K562 (cell line): ENCODE measurements at regions not wholly inside any gene's neighbourhood (a gene's known extent, or its start where the extent isn't known, plus 50 kb on each side); places are given as distances from the start of the nearest gene placed in this dataset.

Experiments used
- ATF4 ChIP-seq: fragments of 450-650 bp; formaldehyde crosslinking; IDR thresholded peaks from 2 replicates; pipeline ENCODE4 v1.4.0; 2022; ENCODE audit warnings: mild to moderate bottlenecking, moderate library complexity
- CTCF ChIP-seq, 3 experiments: IDR thresholded peaks in 2 of 3; conservative IDR thresholded peaks in 1 of 3; 2 replicates each; pipeline ENCODE4 v1.5.1; 2011 to 2012; ENCODE audit warnings: low read length in 3 of 3, mild to moderate bottlenecking in 3 of 3, control low read depth in 2 of 3, improper control_type of control experiment in 1 of 3, inconsistent platforms in 1 of 3, low read depth in 1 of 3, mixed read lengths in 1 of 3, moderate library complexity in 1 of 3; ENCODE audit not compliant: insufficient read depth in 2 of 3
- ELK3 ChIP-seq: fragments of 450-650 bp; formaldehyde crosslinking; IDR thresholded peaks from 2 replicates; pipeline ENCODE4 v1.4.0; 2020; ENCODE audit warnings: mild to moderate bottlenecking
- ERF ChIP-seq: fragments of 450-650 bp; formaldehyde crosslinking; IDR thresholded peaks from 2 replicates; pipeline ENCODE4 v1.4.0; 2020; ENCODE audit warnings: mild to moderate bottlenecking, mixed read lengths
- MTA2 ChIP-seq: fragments of 450-650 bp; IDR thresholded peaks from 2 replicates; pipeline ENCODE4 v1.6.1; 2016; ENCODE audit warnings: low read depth
- MYC ChIP-seq, 2 experiments: fragments of 250-450 bp in 1 of 2; sonication (Bioruptor Pico) in 1 of 2; IDR thresholded peaks; 2 replicates each; pipeline versions ENCODE4 v1.5.1 to v1.6.1; 2012 to 2021; ENCODE audit warnings: low read depth in 2 of 2, borderline replicate concordance in 1 of 2, improper control_type of control experiment in 1 of 2, low read length in 1 of 2, mild to moderate bottlenecking in 1 of 2, moderate library complexity in 1 of 2
- POLR2A ChIP-seq: fragments of 450-650 bp; conservative IDR thresholded peaks from 2 replicates; pipeline ENCODE4 v1.6.1; 2016
- RAD21 ChIP-seq, 2 experiments: fragments of 250-450 bp in 1 of 2; fragments of 450-650 bp in 1 of 2; sonication (Bioruptor Pico) in 1 of 2; formaldehyde crosslinking in 1 of 2; IDR thresholded peaks in 1 of 2; conservative IDR thresholded peaks in 1 of 2; 2 replicates each; pipeline versions ENCODE4 v1.4.0 to v1.8.0; 2020 to 2022; ENCODE audit warnings: mild to moderate bottlenecking in 2 of 2, moderate library complexity in 1 of 2
- USF1 ChIP-seq: sonication (generic); formaldehyde crosslinking; IDR thresholded peaks from 2 replicates; pipeline ENCODE4 v1.9.0; 2022; ENCODE audit warnings: mild to moderate bottlenecking, missing genetic modification reagents
- ZNF165 ChIP-seq: fragments of 250-450 bp; sonication (Bioruptor Pico); IDR thresholded peaks from 2 replicates; pipeline ENCODE4 v1.4.0; 2020; ENCODE audit warnings: borderline replicate concordance
- ZNF41 ChIP-seq: fragments of 250-450 bp; sonication (Bioruptor Pico); conservative IDR thresholded peaks from 2 replicates; pipeline ENCODE4 v1.4.0; 2020; ENCODE audit warnings: mild to moderate bottlenecking

- no peak for TF ChIP-seq ATF4 (CRISPR knock-in tag)
- TF ChIP-seq POLR2A = no peak
- no peak for TF ChIP-seq CTCF (IDR thresholded peaks at IDR 0.05 in 2 of 3, conservative IDR thresholded peaks at IDR 0.05 in 1 of 3; ENCODE audit: insufficient read depth in 2 of 3, low read depth in 1 of 3, low read length in 3 of 3)
- TF ChIP-seq ERF = no peak
- no peak for TF ChIP-seq ZNF41 (CRISPR knock-in tag)
- TF ChIP-seq USF1 (CRISPR knock-in tag) = no peak
- no peak for TF ChIP-seq RAD21 (CRISPR knock-in tag; conservative IDR thresholded peaks at IDR 0.05 in 1 of 2, IDR thresholded peaks at IDR 0.05 in 1 of 2)
- TF ChIP-seq ZNF165 (CRISPR knock-in tag) = no peak
- TF ChIP-seq ELK3 (CRISPR knock-in tag) = no peak
- no peak for TF ChIP-seq MTA2
- TF ChIP-seq MYC (IDR thresholded peaks at IDR 0.05; ENCODE audit: low read depth, low read length) = no peak
- no peak for TF ChIP-seq MYC (CRISPR knock-in tag; IDR thresholded peaks at IDR 0.05; ENCODE audit: borderline replicate concordance, low read depth)
Observed at GRCh38 chr10:10967581-10968256, 50.0 kb upstream of the CELF2 start.
